Hepatocyte (in vitro differentiated cells): ENCODE measurements at regions not wholly inside any gene's neighbourhood (a gene's known extent, or its start where the extent isn't known, plus 50 kb on each side); places are given as distances from the start of the nearest gene placed in this dataset.

Experiments used
- CTCF ChIP-seq: fragments of 200-600 bp; sonication (generic); IDR thresholded peaks from 2 replicates; pipeline ENCODE4 v1.5.1; 2016; ENCODE audit warnings: antibody characterized with exemption, mild to moderate bottlenecking; ENCODE audit not compliant: poor library complexity
- EZH2 ChIP-seq: fragments of 200-600 bp; sonication (generic); IDR thresholded peaks from 2 replicates; pipeline ENCODE4 v1.6.1; 2016; ENCODE audit warnings: antibody characterized with exemption, mild to moderate bottlenecking, borderline replicate concordance
- EZH2phosphoT487 ChIP-seq: fragments of 200-600 bp; sonication (generic); IDR thresholded peaks from one replicate; pipeline ENCODE4 v1.6.1; 2018; ENCODE audit warnings: antibody characterized with exemption, mild to moderate bottlenecking, low read depth, moderate library complexity; ENCODE audit not compliant: unreplicated experiment, severe bottlenecking

- TF ChIP-seq CTCF (no peak), EZH2 (no peak), EZH2phosphoT487 (no peak)
Observed at GRCh38 chr4:77471821-77472495, 133.7 kb upstream of the CXCL13 start.
